SK-N-MC (cell line): ENCODE measurements at regions not wholly inside any gene's neighbourhood (a gene's known extent, or its start where the extent isn't known, plus 50 kb on each side); places are given as distances from the start of the nearest gene placed in this dataset.

ENCODE experiments used
- EZH2 ChIP-seq: fragments of 200-600 bp; sonication (generic); IDR thresholded peaks from one replicate; pipeline ENCODE4 v1.6.1; 2017; ENCODE audit warnings: antibody characterized with exemption
- FOXP2 ChIP-seq: optimal IDR thresholded peaks from 2 replicates; pipeline ENCODE3; 2011; ENCODE audit warnings: mild to moderate bottlenecking, moderate library complexity; ENCODE audit not compliant: insufficient read depth; ENCODE audit errors: extremely low read length, control extremely low read depth
- POLR2AphosphoS5 ChIP-seq: IDR thresholded peaks from 2 replicates; pipeline ENCODE4 v1.6.1; 2012; ENCODE audit warnings: mild to moderate bottlenecking, low read depth, low read length, borderline replicate concordance

- no peak for TF ChIP-seq POLR2AphosphoS5
- TF ChIP-seq EZH2, result no peak
- no peak for TF ChIP-seq FOXP2
These were observed 495.1 kb upstream of the DAB2 start for GRCh38 chr5:39919876-39920275.
